Ectodermal cell (in vitro differentiated cells): ENCODE measurements at regions not wholly inside any gene's neighbourhood (a gene's known extent, or its start where the extent isn't known, plus 50 kb on each side); places are given as distances from the start of the nearest gene placed in this dataset.
A peak's percentile ranks its signal among the peaks of the same experiment; 100 is the strongest.
"Not testable (repeated sequence)": the region's sequence is repeated elsewhere in the genome, so short reads cannot be mapped to it uniquely, and the experiment has no call there.

Experiments
- H3K27ac ChIP-seq: 2 replicates; pipeline ENCODE4 v1.7.0; 2013; ENCODE audit warnings: mild to moderate bottlenecking, low read depth, low read length; ENCODE audit not compliant: insufficient read depth, poor library complexity, severe bottlenecking
- H3K27me3 ChIP-seq: 2 replicates; pipeline ENCODE4 v1.7.0; 2013; ENCODE audit warnings: mild to moderate bottlenecking, low read length; ENCODE audit not compliant: insufficient read depth, control insufficient read depth, poor library complexity, severe bottlenecking
- H3K36me3 ChIP-seq: one replicate; pipeline ENCODE4 v1.7.0; 2013; ENCODE audit warnings: low read length; ENCODE audit not compliant: control insufficient read depth, insufficient read depth
- H3K4me1 ChIP-seq: one replicate; pipeline ENCODE4 v1.7.0; 2013; ENCODE audit warnings: low read length; ENCODE audit not compliant: control insufficient read depth, insufficient read depth
- H3K4me3 ChIP-seq: 2 replicates; pipeline ENCODE4 v1.7.0; 2013; ENCODE audit warnings: low read depth, low read length, control low read depth; ENCODE audit not compliant: insufficient read depth
- H3K9me3 ChIP-seq: 2 replicates; pipeline ENCODE4 v1.7.0; 2013; ENCODE audit warnings: mild to moderate bottlenecking, low read length, moderate library complexity; ENCODE audit not compliant: control insufficient read depth
- WGBS, 2 experiments: methylation state at CpG; one replicate each; pipeline ENCODE4 v1.1.7; 2013; ENCODE audit warnings: missing lambda C conversion rate in 2 of 2; 5-methylcytosine and 5-hydroxymethylcytosine counted together

DNA sequence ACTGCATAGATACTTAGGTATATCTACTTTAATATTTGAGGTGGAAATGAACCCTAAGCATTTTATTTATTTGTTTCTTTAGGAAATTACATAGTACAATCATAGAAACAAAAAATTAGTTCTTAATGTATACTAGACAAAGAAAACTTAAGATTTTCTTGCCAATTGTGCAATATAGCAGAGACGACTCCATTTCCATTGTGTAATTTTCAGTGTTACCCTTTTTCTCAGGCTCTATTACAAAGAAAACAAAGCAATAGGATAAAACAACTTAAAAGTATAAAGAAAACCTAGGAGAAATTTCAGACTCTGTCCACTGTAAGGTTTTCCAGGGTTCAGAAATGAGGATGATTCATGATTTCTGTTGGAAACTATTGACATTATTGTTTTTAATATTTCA is 89.0 kb upstream of the SERTAD2 start:
- 83 to 100% methylated on average over 1 of the region's 1 CpG for WGBS, 2 experiments
- Histone ChIP-seq H3K4me3 (no peak overlapping the region), H3K27ac (no peak overlapping the region), H3K27me3 (no peaks in the 10 kb centered on the region), H3K4me1 (no peaks in the 10 kb centered on the region), H3K36me3 (no peaks in the 10 kb centered on the region), H3K9me3 (no peaks in the 10 kb centered on the region)

- no peak overlapping the region for H3K4me3 ChIP-seq
- WGBS, 2 experiments, result 81 to 87% methylated on average over 2 of the region's 2 CpGs
- no peaks in the 10 kb centered on the region for H3K4me1 ChIP-seq
- no peaks in the 10 kb centered on the region for H3K36me3 ChIP-seq
- H3K9me3 ChIP-seq, result no peaks in the 10 kb centered on the region
- H3K27ac ChIP-seq, result no peak overlapping the region
- H3K27me3 ChIP-seq, result peaks cover 4% of the 10 kb centered on the region
Observed at GRCh38 chr2:64743739-64744330, 90.1 kb upstream of the SERTAD2 start.

GRCh38 chr2:64745562-64745961 is 91.8 kb upstream of the SERTAD2 start:
- Histone ChIP-seq H3K4me3 (no peak overlapping the region), H3K36me3 (no peaks in the 10 kb centered on the region), H3K4me1 (no peaks in the 10 kb centered on the region), H3K27me3 (peaks cover 5% of the 10 kb centered on the region), H3K9me3 (no peaks in the 10 kb centered on the region), H3K27ac (no peak overlapping the region)
- 88% methylated on average over 1 of the region's 2 CpGs; no CpG with 5 or more reads in 1 of the 2 experiments for WGBS, 2 experiments

GRCh38 chr2:64747690-64748091 is 94.0 kb upstream of the SERTAD2 start:
- not testable (repeated sequence) for H3K36me3 ChIP-seq, H3K4me1 ChIP-seq, H3K9me3 ChIP-seq, H3K27ac ChIP-seq, H3K4me3 ChIP-seq
- H3K27me3 ChIP-seq, result peaks cover 16% of the 10 kb centered on the region
- 89 to 95% methylated on average over 3 of the region's 3 CpGs for WGBS, 2 experiments

DNA sequence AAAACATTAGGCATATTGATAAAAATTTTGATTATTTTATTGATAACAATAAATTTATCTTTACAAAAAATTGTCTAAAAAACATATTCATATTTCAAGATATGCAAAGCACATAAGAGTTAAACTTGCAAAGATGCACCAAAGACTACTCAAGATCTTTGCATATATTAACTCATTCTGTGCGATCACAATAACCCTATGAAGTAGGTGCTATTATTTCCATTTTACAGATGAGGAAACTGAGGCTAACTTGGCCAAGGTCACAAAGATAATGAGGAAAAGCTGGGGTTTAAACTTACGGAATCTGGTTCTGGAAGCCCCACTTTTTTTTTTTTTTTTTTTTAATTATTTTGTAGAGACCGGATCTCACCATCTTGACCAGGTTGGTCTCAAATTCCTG is 94.4 kb upstream of the SERTAD2 start:
- Histone ChIP-seq H3K9me3 (no peaks in the 10 kb centered on the region), H3K4me3 (no peak overlapping the region), H3K4me1 (peaks cover 5% of the 10 kb centered on the region), H3K27ac (no peak overlapping the region), H3K27me3 (peaks cover 19% of the 10 kb centered on the region), H3K36me3 (no peaks in the 10 kb centered on the region)
- 87 to 94% methylated on average over 3 of the region's 3 CpGs for WGBS, 2 experiments

- Histone ChIP-seq H3K36me3 (no peaks in the 10 kb centered on the region), H3K9me3 (no peaks in the 10 kb centered on the region), H3K27me3 (peaks cover 19% of the 10 kb centered on the region), H3K4me3 (no peak overlapping the region), H3K4me1 (peaks cover 5% of the 10 kb centered on the region), H3K27ac (no peak overlapping the region)
- 67 to 74% methylated on average over 2 of the region's 2 CpGs for WGBS, 2 experiments
Observed at GRCh38 chr2:64748561-64748960, 94.8 kb upstream of the SERTAD2 start.

DNA sequence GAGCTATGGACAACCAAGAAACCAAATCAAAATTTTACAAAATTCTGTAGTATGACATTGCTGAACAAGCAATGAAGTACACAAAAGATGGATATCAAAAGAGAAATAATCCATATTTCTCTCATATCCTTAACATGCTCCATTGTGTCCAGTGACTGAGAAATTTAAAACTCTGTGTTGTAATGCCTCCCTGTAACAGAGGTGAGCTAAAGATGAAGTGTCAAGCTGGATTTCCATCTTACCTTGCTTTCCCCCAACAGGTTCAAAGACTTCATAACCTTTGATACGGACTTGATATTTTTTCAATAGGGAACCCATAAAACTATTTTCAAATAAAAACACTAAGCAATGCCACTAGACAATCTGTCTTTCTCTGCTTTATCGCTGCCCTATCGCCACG is 95.7 kb upstream of the SERTAD2 start:
- Histone ChIP-seq H3K36me3 (no peaks in the 10 kb centered on the region), H3K4me1 (peaks cover 5% of the 10 kb centered on the region), H3K27ac (no peak overlapping the region), H3K9me3 (no peaks in the 10 kb centered on the region), H3K27me3 (peaks cover 19% of the 10 kb centered on the region), H3K4me3 (peak overlapping the region; percentile 62)
- 52 to 56% methylated on average over 4 of the region's 4 CpGs for WGBS, 2 experiments

DNA sequence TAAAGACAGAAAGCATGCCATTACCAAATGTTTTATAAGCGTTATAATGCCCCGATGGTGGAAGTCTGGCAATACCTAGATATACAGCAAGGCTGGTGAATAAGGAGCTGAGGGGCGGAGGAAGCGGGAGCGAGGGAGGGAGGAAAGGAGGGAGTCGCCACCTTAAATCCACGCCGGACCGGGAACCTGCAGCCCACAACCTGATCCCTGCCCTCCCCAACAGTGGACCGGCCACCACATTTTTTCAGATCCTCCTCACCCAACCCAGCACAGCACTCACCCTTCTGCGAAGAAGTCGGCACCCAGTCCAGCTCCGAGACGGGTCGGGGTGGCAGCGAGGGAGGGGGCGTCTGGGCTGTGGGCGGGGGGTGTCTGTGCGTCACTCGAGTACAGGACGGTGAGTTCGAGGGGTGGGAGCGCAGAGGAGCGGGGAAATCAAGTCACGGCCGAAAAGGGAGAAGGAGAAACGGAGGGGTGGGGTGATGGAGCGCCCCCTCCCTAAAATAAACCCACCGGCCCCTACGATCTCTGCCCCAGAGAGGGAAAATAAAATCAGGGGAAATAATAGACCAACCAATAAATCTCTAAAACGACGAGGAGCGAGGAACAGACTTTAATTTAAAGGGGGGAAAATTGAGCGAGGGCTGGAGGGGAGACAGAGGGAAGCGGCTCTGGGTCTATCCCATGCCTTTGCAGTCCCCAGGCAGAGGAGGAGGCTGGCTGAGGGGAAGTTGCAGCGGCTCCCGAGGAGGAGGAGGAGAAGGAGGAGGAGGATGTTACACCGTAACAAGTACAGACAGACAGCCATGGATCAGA is 96.5 kb upstream of the SERTAD2 start:
- Histone ChIP-seq H3K36me3 (no peaks in the 10 kb centered on the region), H3K9me3 (no peaks in the 10 kb centered on the region), H3K4me1 (peaks cover 5% of the 10 kb centered on the region), H3K27me3 (peaks cover 19% of the 10 kb centered on the region), H3K27ac (peak overlapping the region; percentile 51), H3K4me3 (peak overlapping the region; percentile 62)
- 1% methylated on average over 34 to 38 of the region's 38 CpGs for WGBS, 2 experiments

DNA sequence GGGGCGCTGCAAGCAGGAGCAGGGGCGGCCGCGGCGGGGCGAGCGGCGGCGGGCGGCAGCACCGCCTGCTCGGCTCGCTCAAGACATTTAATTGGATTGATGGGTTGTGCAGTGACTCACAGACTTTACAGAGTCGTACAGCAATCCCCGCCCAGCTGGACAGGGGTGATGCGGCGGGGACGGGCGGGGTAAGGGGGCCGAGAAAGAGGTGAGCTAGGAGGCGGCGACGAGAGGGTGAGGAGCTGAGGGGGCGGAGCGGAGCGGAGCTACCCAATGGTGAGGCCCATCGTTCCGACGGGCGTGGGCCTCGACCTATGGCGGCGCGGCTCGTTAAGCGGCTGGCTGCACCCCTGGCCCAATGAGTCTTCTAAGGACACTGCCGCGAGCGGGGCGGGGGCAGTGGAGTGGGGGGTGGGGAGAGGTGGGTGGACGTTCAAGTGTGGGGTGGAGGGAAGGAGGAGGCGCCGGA is 97.1 kb upstream of the SERTAD2 start:
- Histone ChIP-seq H3K4me1 (peaks cover 5% of the 10 kb centered on the region), H3K36me3 (no peaks in the 10 kb centered on the region), H3K9me3 (no peaks in the 10 kb centered on the region), H3K4me3 (peak overlapping the region; percentile 62), H3K27me3 (peaks cover 19% of the 10 kb centered on the region), H3K27ac (peak overlapping the region; percentile 51)
- WGBS, 2 experiments, result 0 to 1% methylated on average over 43 of the region's 43 CpGs
